HCEC 1CT (cell line): ENCODE measurements at regions not wholly inside any gene's neighbourhood (a gene's known extent, or its start where the extent isn't known, plus 50 kb on each side); places are given as distances from the start of the nearest gene placed in this dataset.
A peak's percentile ranks its signal among the peaks of the same experiment; 100 is the strongest.

Experiments
- DNase-seq: peaks from one replicate; pipeline ENCODE4 v3.0.0-alpha.2; 2017

DNA sequence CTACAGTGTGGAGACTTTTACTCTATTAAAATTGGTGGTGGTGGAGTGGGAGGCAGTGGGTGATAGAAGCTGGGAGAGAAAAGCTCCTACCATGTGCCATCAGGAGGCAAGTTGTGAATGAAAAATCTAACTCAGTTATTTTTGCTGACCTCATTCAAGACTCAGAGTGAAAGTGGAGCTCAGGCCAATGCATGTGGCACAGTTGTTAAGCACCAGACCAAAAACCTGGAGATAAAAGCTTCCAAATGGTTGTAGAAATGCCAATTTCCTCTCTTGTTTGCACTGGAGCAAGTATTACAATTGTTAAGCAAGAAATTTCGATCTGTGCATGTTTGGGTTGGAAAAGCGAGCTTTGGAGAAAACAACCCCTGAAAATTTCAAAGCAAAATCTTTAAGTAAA, 81.5 kb upstream of the PRICKLE2 start:
- DNase-seq = no peak

DNA sequence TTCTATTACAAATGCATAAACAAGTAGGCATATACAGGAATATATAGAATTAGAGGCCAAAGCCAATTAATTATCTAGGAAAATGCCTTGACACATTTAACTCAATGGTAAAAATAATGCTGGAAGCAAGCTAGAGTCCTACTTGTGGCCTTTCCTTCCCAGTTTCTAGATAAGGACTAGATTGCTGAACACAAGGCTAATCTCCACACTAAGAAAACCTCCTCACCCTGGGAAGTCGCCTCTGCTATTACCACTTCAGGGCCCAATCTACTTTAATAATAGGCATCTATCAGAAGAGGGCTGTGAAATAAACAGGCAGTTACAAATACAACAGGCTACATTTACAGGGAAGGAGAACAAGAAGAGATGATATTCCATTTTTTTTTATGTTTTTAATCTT, 80.5 kb upstream of the PRICKLE2 start:
- no peak for DNase-seq

DNA sequence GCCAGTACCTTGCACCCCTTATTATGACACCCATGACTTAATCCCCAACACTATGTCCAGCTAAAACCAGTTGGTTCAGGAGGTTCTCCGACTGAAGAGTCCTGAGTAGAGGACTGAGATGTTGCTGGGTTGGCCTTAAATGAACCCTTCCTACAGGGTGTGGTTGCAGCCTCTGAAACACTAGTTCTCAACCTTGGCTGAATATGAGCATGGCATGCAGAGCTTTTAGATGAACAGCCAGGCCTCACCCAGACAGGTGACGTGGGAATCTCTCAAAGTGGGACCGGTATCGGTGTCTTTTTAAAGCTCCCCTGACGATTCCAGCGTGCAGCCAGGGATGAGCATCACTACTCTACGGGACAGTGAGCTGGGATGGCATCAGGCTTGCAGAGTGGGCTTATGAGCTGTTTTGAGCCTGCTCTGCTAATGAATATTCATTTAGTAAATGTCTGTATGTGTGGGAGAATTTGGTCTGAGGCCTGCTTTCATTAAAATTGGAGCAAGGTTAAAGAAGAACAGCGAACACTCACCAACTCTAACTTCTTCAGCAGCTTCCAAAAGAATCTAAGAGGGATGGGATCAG, 79.7 kb upstream of the PRICKLE2 start:
- DNase-seq = no peak

DNA sequence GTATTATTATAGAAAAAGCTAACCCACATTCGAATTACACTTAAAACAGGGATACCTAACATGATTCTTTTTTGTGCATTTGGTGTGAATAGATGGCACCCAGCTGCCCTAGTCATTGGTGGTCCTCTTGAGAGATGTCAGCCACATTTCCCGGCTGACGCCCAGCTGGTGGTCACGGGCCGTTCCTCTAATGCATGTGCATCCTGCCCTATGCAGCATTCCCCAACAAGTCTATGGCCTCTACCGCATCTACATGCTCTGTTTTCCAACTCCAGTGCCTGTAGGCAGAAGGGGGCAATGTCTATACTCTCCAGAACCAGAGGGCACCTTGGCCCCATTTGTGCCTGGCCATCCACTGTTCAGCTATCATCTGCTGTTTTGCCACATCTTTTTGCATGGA, 78.6 kb upstream of the PRICKLE2 start:
- DNase-seq = no peak

DNA sequence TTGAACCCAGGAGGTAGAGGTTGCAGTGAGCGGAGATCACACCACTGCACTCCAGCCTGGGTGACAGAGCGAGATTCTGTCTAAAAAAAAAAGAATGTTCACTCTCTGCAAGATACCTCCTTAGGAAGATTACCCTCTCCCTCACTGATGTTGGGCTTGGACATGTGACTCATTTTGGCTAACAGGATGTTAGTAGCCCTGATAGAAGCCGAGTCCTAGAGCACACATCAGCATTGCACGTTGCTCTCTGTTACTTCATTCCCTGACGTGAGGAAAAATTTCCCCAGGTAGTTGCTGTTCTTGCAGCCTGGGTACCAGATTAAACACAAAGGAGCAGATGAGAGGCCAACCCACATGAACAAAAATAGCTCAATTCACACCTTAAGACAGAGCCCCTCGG, 78.1 kb upstream of the PRICKLE2 start:
- no peak for DNase-seq

DNA sequence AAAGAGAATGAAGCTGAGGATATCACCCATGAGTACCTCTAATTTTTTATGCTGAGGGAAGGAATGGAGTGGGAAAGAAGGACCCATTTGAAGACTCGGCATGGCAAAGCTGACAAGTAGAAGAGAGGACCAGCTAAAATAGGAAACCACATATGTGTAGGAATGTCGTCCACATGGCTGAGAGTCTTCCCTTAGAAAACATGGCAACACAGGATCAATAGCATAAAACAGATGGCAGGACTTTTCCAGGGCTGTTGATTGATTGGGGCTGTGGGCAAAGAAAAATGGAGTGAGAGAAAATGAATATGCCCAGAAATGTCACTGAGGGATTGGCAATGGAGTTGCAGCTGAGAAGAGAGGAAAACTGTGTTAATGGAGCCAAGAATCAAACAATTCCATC, 76.2 kb upstream of the PRICKLE2 start:
- no peak for DNase-seq

DNA sequence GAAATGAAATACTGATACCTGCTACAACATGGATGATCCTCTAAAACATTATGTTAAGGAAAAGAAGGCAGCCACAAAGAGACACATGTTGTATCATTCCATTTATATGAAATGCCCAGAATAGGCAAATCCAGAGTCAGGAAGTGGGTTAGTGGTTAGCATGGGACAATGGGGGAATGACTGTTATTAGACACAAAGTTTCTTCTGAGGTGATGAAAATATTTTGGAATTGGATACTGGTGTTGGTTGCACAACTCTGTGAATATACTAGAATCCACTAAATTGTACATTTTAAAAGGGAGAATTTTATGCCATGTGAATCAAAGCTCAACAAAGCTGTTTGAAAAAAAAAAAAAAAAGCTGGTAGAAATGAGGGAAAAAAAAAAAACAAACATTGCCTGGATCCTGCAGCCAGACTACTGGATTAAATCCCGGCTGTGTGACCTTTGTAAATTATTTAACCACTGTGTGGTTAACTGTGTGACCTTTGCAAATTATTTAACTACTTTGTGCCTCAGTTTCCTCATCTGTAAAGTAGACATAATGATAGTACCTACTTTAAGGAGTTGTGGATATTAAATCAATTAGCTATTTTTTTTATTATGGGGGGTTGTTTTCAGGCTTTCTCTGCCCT, 75.6 kb upstream of the PRICKLE2 start:
- DNase-seq = peak; percentile 94

DNA sequence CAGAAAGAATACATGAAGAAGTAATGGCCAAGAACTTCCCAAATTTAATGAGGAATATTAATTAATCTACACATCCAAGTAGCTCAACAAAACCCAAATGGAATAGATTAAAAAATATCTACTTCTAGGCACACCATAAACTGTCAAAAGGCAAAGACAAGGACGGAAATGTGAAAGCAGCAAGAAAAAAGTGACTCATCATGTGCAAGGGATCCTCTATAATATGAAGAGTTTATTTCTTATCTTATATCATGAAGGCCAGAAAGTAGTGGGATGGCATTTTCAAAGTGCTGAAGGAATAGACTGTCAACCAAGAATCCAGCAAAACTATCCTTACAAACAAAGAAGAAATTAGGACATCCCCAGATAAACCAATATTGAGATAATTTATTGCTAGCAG, 73.9 kb upstream of the PRICKLE2 start:
- no peak for DNase-seq

DNA sequence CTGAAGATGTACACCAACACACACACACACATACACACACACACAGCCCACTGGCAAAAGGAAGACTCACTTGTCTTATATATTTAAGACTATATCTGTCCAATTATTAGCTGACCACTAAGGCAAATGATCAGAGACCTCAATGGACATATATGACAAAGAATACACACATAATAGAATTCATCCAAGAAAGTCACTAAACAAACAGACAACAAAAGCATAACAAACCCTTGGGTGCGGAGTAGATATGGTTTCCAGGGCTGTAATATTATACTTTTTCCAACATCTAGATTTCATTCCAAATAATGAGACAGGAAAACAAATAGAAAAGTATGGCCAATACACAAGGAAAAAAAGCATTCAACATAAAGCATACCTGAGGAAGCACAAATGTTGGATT, 72.3 kb upstream of the PRICKLE2 start:
- DNase-seq = no peak

DNA sequence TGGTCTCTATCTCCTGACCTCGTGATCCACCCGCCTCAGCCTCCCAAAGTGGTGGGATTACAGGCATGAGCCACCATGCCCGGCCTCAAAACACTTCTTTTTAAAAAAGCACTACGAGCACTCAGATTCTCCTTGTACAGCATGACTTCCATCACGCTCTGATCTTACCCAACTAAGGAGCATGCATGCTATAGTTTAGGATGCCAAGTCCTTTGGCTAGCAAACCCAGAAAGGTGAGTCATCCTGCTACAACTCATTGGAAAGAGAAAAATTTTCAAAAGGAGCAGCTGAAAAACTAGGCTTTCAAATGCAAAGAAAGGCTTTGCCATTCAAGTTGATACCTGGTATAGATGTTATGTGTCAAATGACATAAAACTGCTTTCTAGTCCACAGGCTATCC, 70.3 kb upstream of the PRICKLE2 start:
- DNase-seq = peak; percentile 91

DNA sequence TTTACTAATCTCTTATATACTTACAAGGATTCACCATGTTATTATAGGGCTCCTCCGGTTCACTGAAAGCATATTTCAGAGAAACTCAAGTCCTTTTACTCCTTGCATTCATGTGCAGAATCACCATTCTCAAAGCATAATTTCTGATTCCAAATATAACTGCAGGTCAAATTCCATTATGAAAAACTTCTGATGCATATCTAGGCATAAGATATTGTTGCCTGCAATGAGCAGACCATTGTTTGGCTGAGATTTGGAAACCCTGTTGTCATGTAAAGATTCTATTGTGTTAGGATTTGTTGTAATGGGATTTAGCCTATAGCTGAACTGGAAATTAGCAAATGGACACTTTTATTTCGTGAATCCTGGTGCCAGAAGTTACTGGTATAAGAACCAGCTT, 69.5 kb upstream of the PRICKLE2 start:
- no peak for DNase-seq

DNA sequence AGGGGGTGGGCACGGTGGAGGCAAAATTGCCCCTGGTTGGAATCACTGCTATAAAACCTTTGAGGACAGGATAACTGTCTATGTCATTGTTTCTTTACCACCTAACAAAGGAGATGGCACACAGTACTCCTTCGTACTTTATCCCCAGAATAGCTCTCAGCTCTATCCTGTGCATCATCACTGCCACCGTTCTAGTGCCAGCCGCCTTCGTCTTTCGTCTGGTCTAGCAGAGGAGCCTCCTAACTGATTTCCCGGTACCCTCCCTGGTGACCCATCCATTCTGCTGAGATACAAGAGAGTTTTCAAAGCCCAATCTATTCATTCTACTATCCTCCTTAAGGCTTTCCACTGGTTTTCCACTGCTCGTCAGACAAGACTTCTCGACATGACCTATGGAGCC, 67.9 kb upstream of the PRICKLE2 start:
- DNase-seq = no peak

DNA sequence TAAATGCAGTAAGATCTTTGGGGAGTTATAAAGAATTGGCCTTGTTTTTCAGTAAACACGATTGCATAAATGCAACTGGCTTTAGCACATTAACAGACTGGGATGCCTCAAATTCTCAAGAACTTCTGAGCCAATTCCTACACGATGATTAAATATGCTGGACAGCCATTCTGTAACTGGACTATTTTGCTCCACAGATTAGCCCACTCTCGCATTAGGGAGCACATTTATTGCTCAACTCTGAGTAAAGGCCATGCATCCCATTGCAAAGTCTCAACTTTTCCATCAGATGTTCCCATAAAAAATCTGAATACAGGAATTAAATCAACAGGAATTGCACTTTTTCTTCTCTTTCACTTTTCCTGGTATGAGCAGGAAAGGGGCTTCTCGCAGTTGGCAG, 66.7 kb upstream of the PRICKLE2 start:
- peak; percentile 92 for DNase-seq

DNA sequence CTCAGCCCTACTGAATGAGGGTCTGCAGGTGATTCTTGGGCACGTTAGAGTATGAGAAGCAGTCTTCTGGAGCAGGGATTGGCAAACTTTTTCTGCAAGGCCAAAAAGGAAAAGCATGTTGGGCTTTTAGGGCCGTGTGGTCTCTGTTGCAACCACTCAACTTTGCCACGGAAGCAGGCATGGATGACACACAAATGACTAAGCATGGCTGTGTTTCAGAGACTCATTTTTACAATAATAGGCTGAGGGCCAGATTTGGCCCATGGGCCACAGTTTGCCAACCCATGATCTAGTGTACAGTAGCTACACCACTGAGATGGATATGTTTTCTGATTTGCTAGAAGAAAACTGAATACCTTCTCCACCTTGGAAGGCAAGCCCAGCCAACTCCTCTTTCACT, 66.1 kb upstream of the PRICKLE2 start:
- peak; percentile 95 for DNase-seq

DNA sequence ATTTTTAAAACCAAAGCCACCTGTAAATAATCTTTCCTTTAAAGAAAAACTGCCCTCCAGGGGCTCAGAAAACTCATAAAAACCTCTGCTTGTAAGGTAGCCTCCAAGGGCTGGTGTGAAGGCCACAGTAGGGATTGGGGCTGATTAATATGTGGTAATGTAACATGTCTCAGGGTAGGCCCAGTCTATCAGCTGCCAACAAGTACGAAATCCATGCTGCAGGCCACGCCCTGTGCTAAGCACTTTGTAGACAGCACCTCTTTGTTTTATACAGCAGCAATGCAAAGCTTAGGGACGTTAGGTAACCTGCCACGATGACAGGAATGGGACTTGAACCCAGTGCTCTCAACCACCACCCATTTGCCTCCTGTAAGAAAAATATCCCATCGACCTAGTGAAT, 65.6 kb upstream of the PRICKLE2 start:
- DNase-seq = peak; percentile 63

DNA sequence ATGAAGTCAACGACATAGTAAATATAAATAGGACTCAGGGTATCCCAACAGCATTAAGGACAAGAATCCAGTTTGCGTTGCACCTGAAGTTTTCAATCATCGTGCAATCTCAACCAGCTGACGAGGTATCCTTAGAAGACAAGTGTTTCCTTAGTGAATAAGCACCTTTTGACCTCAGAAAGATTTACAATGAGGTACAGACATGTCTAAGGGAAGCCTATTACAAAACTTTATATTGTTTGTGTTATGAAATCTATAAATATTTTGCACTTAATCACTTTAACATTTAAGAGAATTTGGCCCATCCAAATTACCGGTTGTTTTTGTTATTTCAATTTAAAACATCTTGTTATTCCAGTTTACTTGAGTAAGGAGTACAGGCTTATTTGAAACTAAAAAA, 64.9 kb upstream of the PRICKLE2 start:
- peak; percentile 6 for DNase-seq

DNA sequence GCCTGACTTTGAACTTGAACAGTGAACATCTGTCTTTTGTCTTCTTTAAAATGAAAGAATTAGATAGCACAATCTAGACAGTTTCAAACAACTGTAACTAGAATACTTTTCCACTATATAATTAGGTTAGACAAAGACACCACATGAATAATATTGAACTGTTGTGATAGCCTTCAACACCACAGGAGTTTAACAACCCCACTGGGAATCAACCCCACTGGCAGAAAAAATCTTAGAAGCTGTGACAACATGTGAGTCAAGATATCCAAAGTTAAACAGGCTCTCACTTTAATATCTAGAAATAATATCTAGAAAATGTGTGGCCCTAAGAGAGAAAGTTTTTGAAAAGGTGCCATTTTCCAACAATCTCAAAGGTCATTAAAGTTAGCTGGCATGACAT, 64.4 kb upstream of the PRICKLE2 start:
- DNase-seq = no peak

DNA sequence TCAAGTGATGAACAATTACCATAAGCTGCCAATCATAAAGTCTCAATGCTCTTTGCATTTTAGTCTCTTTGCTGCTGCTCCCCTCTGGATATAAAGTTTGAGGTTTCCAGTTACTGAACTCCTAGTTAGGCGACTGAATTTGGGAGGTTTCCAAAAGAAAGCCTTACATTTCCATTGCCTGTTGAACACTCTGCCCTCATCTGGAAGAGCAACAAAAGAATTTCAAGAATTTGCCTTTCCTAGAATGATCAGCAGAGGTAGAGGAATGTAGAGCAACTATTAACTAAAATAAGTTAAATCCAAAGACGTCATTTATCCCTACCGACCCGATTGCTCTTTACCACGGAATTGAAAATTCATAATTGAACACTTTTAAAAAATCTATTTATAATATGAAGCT, 53.4 kb upstream of the PRICKLE2 start:
- peak; percentile 19 for DNase-seq

DNA sequence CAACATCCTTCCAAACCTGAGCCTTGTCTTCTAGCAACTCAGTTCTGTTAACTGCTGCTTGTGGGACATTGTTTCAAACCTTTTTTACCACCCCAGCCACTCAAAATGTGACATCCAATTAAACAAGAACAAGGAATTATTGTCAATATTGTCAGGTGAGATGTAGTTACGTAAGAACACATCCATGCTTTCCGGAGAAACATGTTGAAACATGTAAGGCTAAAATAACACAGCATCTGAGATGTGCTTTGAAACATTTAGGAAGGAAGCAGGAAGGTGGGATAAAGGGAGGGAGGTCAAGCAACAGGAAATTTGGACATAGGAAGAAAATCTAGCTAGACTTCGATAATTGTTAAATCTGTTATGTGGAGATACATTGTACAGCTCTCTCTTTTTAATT, 50.9 kb upstream of the PRICKLE2 start:
- no peak for DNase-seq
